ENCODE measurements at regions not wholly inside any gene's neighbourhood (a gene's known extent, or its start where the extent isn't known, plus 50 kb on each side); places are given as distances from the start of the nearest gene placed in this dataset.

DNA sequence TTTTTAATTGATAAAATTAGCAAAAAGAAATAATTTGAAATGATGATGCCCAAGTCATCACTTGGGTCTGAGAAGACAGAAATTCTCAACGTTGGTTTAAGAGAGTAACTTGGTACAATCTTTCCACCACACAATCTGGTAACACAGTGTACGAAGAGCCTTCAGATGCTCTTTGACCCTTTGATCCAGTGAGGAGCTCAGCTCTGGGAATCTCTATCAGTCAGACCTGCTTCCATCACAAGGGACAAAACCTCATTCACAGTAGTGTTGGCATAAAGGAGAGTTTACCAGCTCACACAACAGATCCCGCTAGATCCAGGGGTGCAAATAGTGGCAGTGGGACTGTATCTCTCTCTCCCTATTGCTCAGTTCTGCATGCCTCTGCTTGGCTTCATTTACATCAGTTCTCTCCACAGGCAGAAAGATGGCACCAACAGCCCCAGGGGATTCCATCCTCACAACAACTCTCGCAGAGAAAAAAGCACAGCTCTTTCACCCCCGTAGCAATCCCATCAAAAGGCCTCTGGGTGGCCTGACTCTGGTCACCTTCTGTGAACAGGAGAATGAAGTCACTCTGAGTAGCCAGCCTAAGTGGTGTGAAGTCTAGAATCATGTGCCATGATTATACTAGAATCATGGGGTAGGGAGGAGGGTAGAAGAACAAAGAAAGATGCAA, 119.7 kb downstream of the ZNF281 start:
- no peak for TF ChIP-seq POLR2A (IDR thresholded peaks at IDR 0.05; ENCODE audit: extremely low read depth, insufficient read length)
- TF ChIP-seq, protein P1, sequence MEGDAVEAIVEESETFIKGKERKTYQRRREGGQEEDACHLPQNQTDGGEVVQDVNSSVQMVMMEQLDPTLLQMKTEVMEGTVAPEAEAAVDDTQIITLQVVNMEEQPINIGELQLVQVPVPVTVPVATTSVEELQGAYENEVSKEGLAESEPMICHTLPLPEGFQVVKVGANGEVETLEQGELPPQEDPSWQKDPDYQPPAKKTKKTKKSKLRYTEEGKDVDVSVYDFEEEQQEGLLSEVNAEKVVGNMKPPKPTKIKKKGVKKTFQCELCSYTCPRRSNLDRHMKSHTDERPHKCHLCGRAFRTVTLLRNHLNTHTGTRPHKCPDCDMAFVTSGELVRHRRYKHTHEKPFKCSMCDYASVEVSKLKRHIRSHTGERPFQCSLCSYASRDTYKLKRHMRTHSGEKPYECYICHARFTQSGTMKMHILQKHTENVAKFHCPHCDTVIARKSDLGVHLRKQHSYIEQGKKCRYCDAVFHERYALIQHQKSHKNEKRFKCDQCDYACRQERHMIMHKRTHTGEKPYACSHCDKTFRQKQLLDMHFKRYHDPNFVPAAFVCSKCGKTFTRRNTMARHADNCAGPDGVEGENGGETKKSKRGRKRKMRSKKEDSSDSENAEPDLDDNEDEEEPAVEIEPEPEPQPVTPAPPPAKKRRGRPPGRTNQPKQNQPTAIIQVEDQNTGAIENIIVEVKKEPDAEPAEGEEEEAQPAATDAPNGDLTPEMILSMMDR (IDR thresholded peaks at IDR 0.05; ENCODE audit: low read depth, low read length), result no peak
- TF ChIP-seq, protein P2, sequence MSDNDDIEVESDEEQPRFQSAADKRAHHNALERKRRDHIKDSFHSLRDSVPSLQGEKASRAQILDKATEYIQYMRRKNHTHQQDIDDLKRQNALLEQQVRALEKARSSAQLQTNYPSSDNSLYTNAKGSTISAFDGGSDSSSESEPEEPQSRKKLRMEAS (IDR thresholded peaks at IDR 0.05; ENCODE audit: low read depth, low read length), result no peak
